ENCODE measurements at regions not wholly inside any gene's neighbourhood (a gene's known extent, or its start where the extent isn't known, plus 50 kb on each side); places are given as distances from the start of the nearest gene placed in this dataset.
"Not testable (repeated sequence)": the region's sequence is repeated elsewhere in the genome, so short reads cannot be mapped to it uniquely, and the experiment has no call there.

- BruUV-seq (replicated peaks), result no TSS peak
- Histone ChIP-seq H3K79me2 (ENCODE audit: insufficient read depth, low read depth, low read length) (no peaks in the 10 kb centered on the region), H3K4me3 (ENCODE audit: low read depth, low read length, poor library complexity, severe bottlenecking) (no peak overlapping the region), H2AFZ (ENCODE audit: low read length) (no peak overlapping the region), H3K9me2 (ENCODE audit: insufficient read depth, low read length) (no peaks in the 10 kb centered on the region), H3K27ac (ENCODE audit: low read depth, low read length, poor library complexity, severe bottlenecking) (no peak overlapping the region), H3K36me3 (ENCODE audit: insufficient read depth, low read length) (no peaks in the 10 kb centered on the region), H3K4me2 (ENCODE audit: low read length) (no peak overlapping the region), H3K9me3 (ENCODE audit: low read length) (no peaks in the 10 kb centered on the region), H3K4me1 (ENCODE audit: insufficient read depth, low read length, poor library complexity, severe bottlenecking) (no peaks in the 10 kb centered on the region), H4K20me1 (ENCODE audit: insufficient read depth, low read length) (no peaks in the 10 kb centered on the region)
- no peak for DNase-seq (ENCODE audit: low spot score)
- intact Hi-C loops (cut with micrococcal nuclease; ENCODE audit: unreplicated experiment), result no loop called here
- no peak for TF ChIP-seq CTCF (conservative IDR thresholded peaks at IDR 0.05; ENCODE audit: low read length)
- no peak for TF ChIP-seq EZH2phosphoT487 (IDR thresholded peaks at IDR 0.05; ENCODE audit: borderline replicate concordance, low read depth, low read length)
- ChIA-PET POLR2A (no interaction called here), CTCF (ENCODE audit: unreplicated experiment) (no interaction called here)
These were observed 423.0 kb upstream of the TMPRSS15 start for GRCh38 chr21:18826562-18826961.

- Histone ChIP-seq H3K4me3 (ENCODE audit: low read depth, low read length, poor library complexity, severe bottlenecking) (no peak overlapping the region), H3K9me3 (ENCODE audit: low read length) (no peaks in the 10 kb centered on the region), H3K27ac (ENCODE audit: low read depth, low read length, poor library complexity, severe bottlenecking) (no peak overlapping the region), H3K79me2 (ENCODE audit: insufficient read depth, low read depth, low read length) (no peaks in the 10 kb centered on the region), H3K4me2 (ENCODE audit: low read length) (no peak overlapping the region), H4K20me1 (ENCODE audit: insufficient read depth, low read length) (no peaks in the 10 kb centered on the region), H2AFZ (ENCODE audit: low read length) (no peak overlapping the region), H3K4me1 (ENCODE audit: insufficient read depth, low read length, poor library complexity, severe bottlenecking) (no peaks in the 10 kb centered on the region), H3K9me2 (ENCODE audit: insufficient read depth, low read length) (no peaks in the 10 kb centered on the region), H3K36me3 (ENCODE audit: insufficient read depth, low read length) (no peaks in the 10 kb centered on the region)
- no TSS peak for BruUV-seq (replicated peaks)
- no peak for DNase-seq (ENCODE audit: low spot score)
- CTCF ChIA-PET (ENCODE audit: unreplicated experiment), result no interaction called here
- intact Hi-C loops (cut with micrococcal nuclease; ENCODE audit: unreplicated experiment), result no loop called here
- POLR2A ChIA-PET, result interaction anchor here (0.6 to 1.3 kb wide), 4 partner anchors 9 to 1050 kb away, joined by 3 to 4 read pairs (median 3); no protein-coding TSS in a partner anchor
- TF ChIP-seq CTCF (conservative IDR thresholded peaks at IDR 0.05; ENCODE audit: low read length), result no peak
- TF ChIP-seq EZH2phosphoT487 (IDR thresholded peaks at IDR 0.05; ENCODE audit: borderline replicate concordance, low read depth, low read length), result no peak
These were observed 428.5 kb upstream of the TMPRSS15 start for GRCh38 chr21:18831942-18832676.

- no peak overlapping the region for H3K4me2 ChIP-seq (ENCODE audit: low read length)
- no peaks in the 10 kb centered on the region for H3K4me1 ChIP-seq (ENCODE audit: insufficient read depth, low read length, poor library complexity, severe bottlenecking)
- no peak overlapping the region for H3K4me3 ChIP-seq (ENCODE audit: low read depth, low read length, poor library complexity, severe bottlenecking)
- ChIA-PET CTCF (ENCODE audit: unreplicated experiment) (no interaction called here), POLR2A (no interaction called here)
- TF ChIP-seq CTCF (conservative IDR thresholded peaks at IDR 0.05; ENCODE audit: low read length) (no peak), EZH2phosphoT487 (IDR thresholded peaks at IDR 0.05; ENCODE audit: borderline replicate concordance, low read depth, low read length) (no peak)
- no peaks in the 10 kb centered on the region for H3K9me2 ChIP-seq (ENCODE audit: insufficient read depth, low read length)
- no peak overlapping the region for H3K27ac ChIP-seq (ENCODE audit: low read depth, low read length, poor library complexity, severe bottlenecking)
- H3K36me3 ChIP-seq (ENCODE audit: insufficient read depth, low read length), result no peaks in the 10 kb centered on the region
- intact Hi-C loops (cut with micrococcal nuclease; ENCODE audit: unreplicated experiment), result no loop called here
- H2AFZ ChIP-seq (ENCODE audit: low read length), result no peak overlapping the region
- no peaks in the 10 kb centered on the region for H4K20me1 ChIP-seq (ENCODE audit: insufficient read depth, low read length)
- no peak for DNase-seq (ENCODE audit: low spot score)
- no peaks in the 10 kb centered on the region for H3K79me2 ChIP-seq (ENCODE audit: insufficient read depth, low read depth, low read length)
- H3K9me3 ChIP-seq (ENCODE audit: low read length), result no peaks in the 10 kb centered on the region
- BruUV-seq (replicated peaks), result no TSS peak
These were observed 429.4 kb upstream of the TMPRSS15 start for GRCh38 chr21:18832950-18833349.

- H3K4me3 ChIP-seq (ENCODE audit: low read depth, low read length, poor library complexity, severe bottlenecking); H4K20me1 ChIP-seq (ENCODE audit: insufficient read depth, low read length); POLR2A ChIA-PET; H3K27ac ChIP-seq (ENCODE audit: low read depth, low read length, poor library complexity, severe bottlenecking); BruUV-seq (replicated peaks); H3K36me3 ChIP-seq (ENCODE audit: insufficient read depth, low read length); intact Hi-C loops (cut with micrococcal nuclease; ENCODE audit: unreplicated experiment); H3K9me3 ChIP-seq (ENCODE audit: low read length); DNase-seq (ENCODE audit: low spot score); H3K4me1 ChIP-seq (ENCODE audit: insufficient read depth, low read length, poor library complexity, severe bottlenecking); CTCF ChIA-PET (ENCODE audit: unreplicated experiment); H3K4me2 ChIP-seq (ENCODE audit: low read length); H3K79me2 ChIP-seq (ENCODE audit: insufficient read depth, low read depth, low read length); H2AFZ ChIP-seq (ENCODE audit: low read length); H3K9me2 ChIP-seq (ENCODE audit: insufficient read depth, low read length): not testable (repeated sequence)
These were observed 430.5 kb upstream of the TMPRSS15 start for GRCh38 chr21:18834121-18834520.

All from OCI-LY7 (cell line).